Small intestine (tissue), 7 donors: ENCODE measurements at regions not wholly inside any gene's neighbourhood (a gene's known extent, or its start where the extent isn't known, plus 50 kb on each side); places are given as distances from the start of the nearest gene placed in this dataset.

Source experiments
- DNase-seq, 2 donors: peaks; one replicate each; pipeline versions ENCODE4 v3.0.0 to v3.0.0-alpha.2; 2013
- FAIRE-seq: peaks from 2 replicates; lab custom pipeline; 2012; peaks lifted over from hg19 to GRCh38; lab: Jason Lieb, UNC
- H3K27ac ChIP-seq, 3 donors: one replicate each; pipeline ENCODE4 v1.5.1; 2013; ENCODE audit warnings: low read length in 2 of 3, mild to moderate bottlenecking in 2 of 3, control low read depth in 1 of 3, inconsistent platforms in 1 of 3, low read depth in 1 of 3, moderate library complexity in 1 of 3
- H3K27me3 ChIP-seq, 3 donors: one replicate each; pipeline ENCODE4 v1.6.1; 2013; ENCODE audit warnings: low read length in 3 of 3, inconsistent platforms in 1 of 3; ENCODE audit not compliant: control insufficient read depth in 3 of 3, insufficient read depth in 3 of 3
- H3K36me3 ChIP-seq, 3 donors: one replicate each; pipeline ENCODE4 v1.6.1; 2013; ENCODE audit warnings: low read length in 3 of 3, inconsistent platforms in 1 of 3, low read depth in 1 of 3, mild to moderate bottlenecking in 1 of 3, moderate library complexity in 1 of 3; ENCODE audit not compliant: control insufficient read depth in 3 of 3, insufficient read depth in 2 of 3
- H3K4me1 ChIP-seq, 3 donors: one replicate each; pipeline ENCODE4 v1.6.1; 2013; ENCODE audit warnings: low read length in 2 of 3, inconsistent platforms in 1 of 3, low read depth in 1 of 3, mild to moderate bottlenecking in 1 of 3, moderate library complexity in 1 of 3; ENCODE audit not compliant: control insufficient read depth in 3 of 3, insufficient read depth in 2 of 3
- H3K4me3 ChIP-seq, 3 donors: one replicate each; pipeline ENCODE4 v1.5.1; 2013; ENCODE audit warnings: low read length in 3 of 3, control low read depth in 1 of 3, inconsistent platforms in 1 of 3, low read depth in 1 of 3, mild to moderate bottlenecking in 1 of 3, moderate library complexity in 1 of 3
- H3K9me3 ChIP-seq, 2 donors: one replicate each; pipeline ENCODE4 v1.6.1; 2013; ENCODE audit warnings: low read depth in 1 of 2, low read length in 1 of 2; ENCODE audit not compliant: control insufficient read depth in 2 of 2, insufficient read depth in 1 of 2
- whole genome bisulfite sequencing, 3 donors: extraction: QIAGEN DNeasy Blood & Tissue Kit; methylation state at CpG; one replicate each; pipeline ENCODE4 v1.1.7; 2013; 5-methylcytosine and 5-hydroxymethylcytosine counted together
- donor health status: healthy with polysubstance abuse.
- donor health status: control.
- donor health status: control.
- donor health status: Bipolar disorder and iron deficiency.
- donor health status: healthy.

- no peak for FAIRE-seq
- H3K27ac ChIP-seq: no peak overlapping the region
- 49 to 59% (median 52%) methylated on average over 2 of the region's 2 CpGs for WGBS, 3 donors
Measured at GRCh38 chr3:117632191-117632590, 922.6 kb downstream of the TUSC7 start.

GRCh38 chr3:117633207-117633606 lies 923.6 kb downstream of the TUSC7 start:
- 41 to 53% (median 52%) methylated on average over 4 of the region's 4 CpGs for WGBS, 3 donors

More at GRCh38 chr3:117632191-117632590, 922.6 kb downstream of the TUSC7 start:
- Histone ChIP-seq H3K27me3 (no peaks in the 10 kb centered on the region), H3K4me3 (no peak overlapping the region), H3K36me3 (no peaks in the 10 kb centered on the region), H3K9me3 (no peaks in the 10 kb centered on the region), H3K4me1 (peaks cover 0 to 5% (median 0%) of the 10 kb centered on the region in 3 donors)
- DNase-seq: no peak

GRCh38 chr3:117637666-117638065 lies 928.1 kb downstream of the TUSC7 start:
- no peaks in the 10 kb centered on the region for H3K27me3 ChIP-seq
- 89 to 92% (median 91%) methylated on average over 5 of the region's 5 CpGs for WGBS, 3 donors
- no peaks in the 10 kb centered on the region for H3K4me1 ChIP-seq
- H3K27ac ChIP-seq: no peak overlapping the region
- FAIRE-seq: no peak
- H3K9me3 ChIP-seq: no peaks in the 10 kb centered on the region
- no peak for DNase-seq
- H3K36me3 ChIP-seq: no peaks in the 10 kb centered on the region
- no peak overlapping the region for H3K4me3 ChIP-seq

More at GRCh38 chr3:117633207-117633606, 923.6 kb downstream of the TUSC7 start:
- Histone ChIP-seq H3K4me3 (no peak overlapping the region), H3K36me3 (no peaks in the 10 kb centered on the region), H3K9me3 (no peaks in the 10 kb centered on the region), H3K27ac (no peak overlapping the region), H3K27me3 (no peaks in the 10 kb centered on the region), H3K4me1 (peaks cover 0 to 5% (median 0%) of the 10 kb centered on the region in 3 donors)
- peak in 1 of 2 donors; percentile 2 for DNase-seq
- no peak for FAIRE-seq

GRCh38 chr3:117644203-117644602 lies 934.6 kb downstream of the TUSC7 start:
- no peaks in the 10 kb centered on the region for H3K36me3 ChIP-seq
- no peak for FAIRE-seq
- DNase-seq: no peak

GRCh38 chr3:117645561-117646242 lies 936.1 kb downstream of the TUSC7 start:
- WGBS, 3 donors: 92 to 95% (median 95%) methylated on average over 4 of the region's 4 CpGs
- DNase-seq (no peak), FAIRE-seq (no peak)
- Histone ChIP-seq H3K4me1 (no peaks in the 10 kb centered on the region), H3K27ac (no peak overlapping the region), H3K4me3 (no peak overlapping the region), H3K36me3 (no peaks in the 10 kb centered on the region), H3K9me3 (no peaks in the 10 kb centered on the region), H3K27me3 (no peaks in the 10 kb centered on the region)

More at GRCh38 chr3:117644203-117644602, 934.6 kb downstream of the TUSC7 start:
- Histone ChIP-seq H3K4me1 (no peaks in the 10 kb centered on the region), H3K27me3 (no peaks in the 10 kb centered on the region), H3K4me3 (no peak overlapping the region), H3K27ac (no peak overlapping the region), H3K9me3 (no peaks in the 10 kb centered on the region)

DNA sequence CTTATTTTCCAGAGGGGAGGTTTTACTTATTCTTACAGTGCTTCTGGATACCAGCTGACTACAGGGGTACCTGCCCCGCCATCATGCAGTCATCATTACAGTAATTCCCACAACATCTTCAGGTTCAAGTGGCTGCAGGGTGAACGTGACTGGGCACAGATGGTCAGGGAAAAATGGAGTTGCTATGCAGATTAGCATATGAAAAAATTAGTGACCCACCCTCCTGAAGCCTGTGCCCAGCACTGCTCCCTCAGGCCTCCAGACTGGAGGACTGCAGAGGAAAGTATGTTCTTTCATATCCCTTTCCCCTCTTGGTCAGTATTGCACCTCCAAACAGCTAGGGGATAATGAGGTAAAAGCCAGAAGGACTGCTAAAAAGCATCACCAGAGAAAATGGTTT lies 937.9 kb downstream of the TUSC7 start:
- Histone ChIP-seq H3K9me3 (no peaks in the 10 kb centered on the region), H3K27ac (no peak overlapping the region), H3K36me3 (no peaks in the 10 kb centered on the region), H3K27me3 (no peaks in the 10 kb centered on the region), H3K4me1 (no peaks in the 10 kb centered on the region), H3K4me3 (no peak overlapping the region)
- FAIRE-seq: no peak
- WGBS, 3 donors: 58 to 76% (median 61%) methylated on average over 2 of the region's 2 CpGs
- no peak for DNase-seq

- Histone ChIP-seq H3K27ac (no peak overlapping the region), H3K36me3 (no peaks in the 10 kb centered on the region), H3K4me3 (no peak overlapping the region), H3K9me3 (no peaks in the 10 kb centered on the region), H3K27me3 (no peaks in the 10 kb centered on the region), H3K4me1 (no peaks in the 10 kb centered on the region)
- DNase-seq (no peak), FAIRE-seq (no peak)
- 50 to 68% (median 58%) methylated on average over 3 of the region's 3 CpGs for WGBS, 3 donors
Measured at GRCh38 chr3:117651246-117651645, 941.7 kb downstream of the TUSC7 start.

DNA sequence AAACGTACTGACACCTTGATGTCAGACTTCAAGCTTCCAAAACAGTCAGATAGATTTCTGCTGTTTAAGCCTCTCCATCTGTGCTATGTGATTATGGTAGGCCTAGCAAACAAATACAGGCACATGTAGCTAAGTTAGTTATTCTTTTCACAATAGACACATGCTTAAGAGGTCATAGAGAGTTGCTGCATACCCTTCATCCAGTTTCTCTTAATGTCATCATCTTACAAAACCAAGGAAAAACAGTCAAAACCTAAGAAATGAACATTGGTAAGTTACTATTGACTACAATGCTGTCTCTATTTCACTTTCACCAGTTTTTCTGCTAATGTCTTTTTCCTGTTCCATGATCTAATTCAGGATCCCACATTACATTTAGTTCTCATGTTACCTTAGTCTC lies 946.8 kb downstream of the TUSC7 start:
- H3K4me3 ChIP-seq: no peak overlapping the region
- no peaks in the 10 kb centered on the region for H3K36me3 ChIP-seq
- no peak overlapping the region for H3K27ac ChIP-seq
- no peaks in the 10 kb centered on the region for H3K4me1 ChIP-seq
- H3K27me3 ChIP-seq: no peaks in the 10 kb centered on the region
- no peaks in the 10 kb centered on the region for H3K9me3 ChIP-seq
- 74 to 86% (median 75%) methylated on average over 1 of the region's 1 CpG for WGBS, 3 donors
- FAIRE-seq: no peak
- DNase-seq: no peak

- no peaks in the 10 kb centered on the region for H3K9me3 ChIP-seq
- no peaks in the 10 kb centered on the region for H3K36me3 ChIP-seq
- WGBS, 3 donors: 77 to 87% (median 80%) methylated on average over 6 of the region's 6 CpGs
- no peak overlapping the region for H3K27ac ChIP-seq
- DNase-seq: no peak
- H3K27me3 ChIP-seq: no peaks in the 10 kb centered on the region
- H3K4me1 ChIP-seq: no peaks in the 10 kb centered on the region
- no peak for FAIRE-seq
- no peak overlapping the region for H3K4me3 ChIP-seq
Measured at GRCh38 chr3:117657278-117657677, 947.7 kb downstream of the TUSC7 start.
